KMS-11 (cell line): ENCODE measurements at regions not wholly inside any gene's neighbourhood (a gene's known extent, or its start where the extent isn't known, plus 50 kb on each side); places are given as distances from the start of the nearest gene placed in this dataset.

Source experiments
- H2AFZ ChIP-seq: fragments of 200-600 bp; sonication (generic); 2 replicates; pipeline ENCODE4 v1.6.1; 2016; ENCODE audit warnings: antibody characterized with exemption, mixed run types, low read depth
- H3K27ac ChIP-seq: fragments of 200-600 bp; sonication (generic); 2 replicates; pipeline ENCODE4 v1.6.1; 2016; ENCODE audit warnings: mild to moderate bottlenecking, mixed run types
- H3K27me3 ChIP-seq: fragments of 200-600 bp; sonication (generic); 2 replicates; pipeline ENCODE4 v1.6.1; 2017; ENCODE audit warnings: mild to moderate bottlenecking, low read depth, mixed run types, moderate library complexity; ENCODE audit not compliant: insufficient read depth
- H3K36me3 ChIP-seq: fragments of 200-600 bp; sonication (generic); 2 replicates; pipeline ENCODE4 v1.6.1; 2017; ENCODE audit warnings: mild to moderate bottlenecking, mixed run types; ENCODE audit not compliant: insufficient read depth
- H3K4me1 ChIP-seq: fragments of 200-600 bp; sonication (generic); 2 replicates; pipeline ENCODE4 v1.6.1; 2016; ENCODE audit warnings: mild to moderate bottlenecking, low read depth, mixed run types; ENCODE audit not compliant: poor library complexity, severe bottlenecking
- H3K4me2 ChIP-seq: fragments of 200-600 bp; sonication (generic); 2 replicates; pipeline ENCODE4 v1.7.0; 2016; ENCODE audit warnings: mild to moderate bottlenecking, mixed run types
- H3K4me3 ChIP-seq: fragments of 200-600 bp; sonication (generic); IDR thresholded peaks from 2 replicates; pipeline ENCODE4 v1.6.1; 2017; ENCODE audit warnings: low read depth, low read length, mixed read lengths; ENCODE audit not compliant: insufficient read depth
- H3K79me2 ChIP-seq: fragments of 200-600 bp; sonication (generic); 2 replicates; pipeline ENCODE4 v1.6.1; 2016; ENCODE audit warnings: low read depth, mixed run types; ENCODE audit not compliant: insufficient read depth
- H3K9ac ChIP-seq: fragments of 200-600 bp; sonication (generic); 2 replicates; pipeline ENCODE4 v1.6.1; 2016; ENCODE audit warnings: mild to moderate bottlenecking, mixed run types
- H4K20me1 ChIP-seq: fragments of 200-600 bp; sonication (generic); 2 replicates; pipeline ENCODE4 v1.6.1; 2016; ENCODE audit warnings: mild to moderate bottlenecking, mixed run types; ENCODE audit not compliant: insufficient read depth
- CTCF ChIP-seq: fragments of 200-600 bp; sonication (generic); conservative IDR thresholded peaks from 2 replicates; pipeline ENCODE4 v1.6.1; 2017; ENCODE audit warnings: low read depth, mild to moderate bottlenecking, antibody characterized with exemption, low read length, moderate library complexity, mixed read lengths

- no peak overlapping the region for H3K4me2 ChIP-seq
- H3K27ac ChIP-seq, result no peak overlapping the region
- TF ChIP-seq CTCF, result no peak
- no peaks in the 10 kb centered on the region for H3K36me3 ChIP-seq
- H3K79me2 ChIP-seq, result no peaks in the 10 kb centered on the region
- H3K4me3 ChIP-seq, result no peak overlapping the region
- H2AFZ ChIP-seq, result no peak overlapping the region
- H3K9ac ChIP-seq, result no peak overlapping the region
- no peaks in the 10 kb centered on the region for H3K4me1 ChIP-seq
- H4K20me1 ChIP-seq, result no peaks in the 10 kb centered on the region
- H3K27me3 ChIP-seq, result no peaks in the 10 kb centered on the region
Observed at GRCh38 chr3:193773266-193774220, 180.5 kb downstream of the OPA1 start.

DNA sequence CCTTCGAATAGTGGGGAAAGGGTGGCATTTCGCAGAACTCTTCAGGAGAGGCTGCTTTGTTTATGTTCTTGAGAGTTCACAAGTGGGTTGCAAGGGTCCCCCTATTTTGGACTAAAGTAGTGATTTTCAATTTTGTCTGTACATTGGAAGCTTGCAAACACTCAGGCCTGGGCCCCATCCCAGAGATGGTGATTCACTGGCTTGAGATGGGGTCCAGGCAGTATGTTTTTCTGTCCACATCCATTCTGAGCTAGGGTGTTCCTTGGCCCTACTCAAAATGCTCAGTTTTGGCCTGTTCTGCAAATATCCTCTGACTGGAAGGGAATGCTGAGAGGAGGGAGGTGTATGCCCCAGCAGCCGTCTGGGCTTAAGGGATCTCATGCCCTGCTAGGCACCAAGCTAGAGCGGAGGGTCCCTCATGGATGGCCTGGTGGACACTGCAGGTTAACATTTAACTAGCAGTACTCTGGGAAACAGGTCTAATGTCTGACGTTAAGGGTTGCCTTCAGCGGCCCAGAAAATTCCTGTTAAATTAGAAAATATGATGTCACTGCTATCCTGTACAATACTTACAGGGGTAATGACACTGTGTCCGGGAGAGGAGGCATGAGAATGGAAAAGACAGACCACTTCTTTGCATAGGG, 181.4 kb downstream of the OPA1 start:
- Histone ChIP-seq H3K9ac (no peak overlapping the region), H3K4me1 (no peaks in the 10 kb centered on the region), H3K27ac (no peak overlapping the region), H2AFZ (no peak overlapping the region), H3K27me3 (no peaks in the 10 kb centered on the region), H4K20me1 (no peaks in the 10 kb centered on the region), H3K4me2 (no peak overlapping the region), H3K36me3 (no peaks in the 10 kb centered on the region), H3K79me2 (no peaks in the 10 kb centered on the region), H3K4me3 (no peak overlapping the region)
- TF ChIP-seq CTCF, result no peak

DNA sequence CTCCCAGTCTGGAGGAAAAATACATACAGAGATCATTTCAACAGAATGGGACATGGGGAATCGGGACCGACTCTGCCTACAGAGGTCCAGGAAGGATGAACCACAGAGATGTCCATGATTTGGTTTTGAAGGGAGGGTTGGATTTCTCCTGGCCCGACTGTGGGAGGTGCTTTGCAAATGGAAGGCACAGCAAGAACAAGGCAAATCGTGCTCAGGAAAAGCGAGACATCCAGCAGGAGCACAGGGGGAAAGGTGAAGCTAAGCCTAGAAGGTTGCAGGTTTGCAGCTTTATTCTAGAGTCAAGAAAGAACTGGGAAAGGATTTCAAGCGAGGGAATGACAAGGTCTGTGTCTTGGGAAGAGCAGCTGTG, 181.9 kb downstream of the OPA1 start:
- H3K4me1 ChIP-seq, result no peaks in the 10 kb centered on the region
- no peak overlapping the region for H3K4me3 ChIP-seq
- no peak overlapping the region for H2AFZ ChIP-seq
- H3K79me2 ChIP-seq, result no peaks in the 10 kb centered on the region
- no peak overlapping the region for H3K27ac ChIP-seq
- no peak overlapping the region for H3K4me2 ChIP-seq
- no peaks in the 10 kb centered on the region for H3K36me3 ChIP-seq
- no peak for TF ChIP-seq CTCF
- no peaks in the 10 kb centered on the region for H4K20me1 ChIP-seq
- H3K27me3 ChIP-seq, result no peaks in the 10 kb centered on the region
- H3K9ac ChIP-seq, result no peak overlapping the region

DNA sequence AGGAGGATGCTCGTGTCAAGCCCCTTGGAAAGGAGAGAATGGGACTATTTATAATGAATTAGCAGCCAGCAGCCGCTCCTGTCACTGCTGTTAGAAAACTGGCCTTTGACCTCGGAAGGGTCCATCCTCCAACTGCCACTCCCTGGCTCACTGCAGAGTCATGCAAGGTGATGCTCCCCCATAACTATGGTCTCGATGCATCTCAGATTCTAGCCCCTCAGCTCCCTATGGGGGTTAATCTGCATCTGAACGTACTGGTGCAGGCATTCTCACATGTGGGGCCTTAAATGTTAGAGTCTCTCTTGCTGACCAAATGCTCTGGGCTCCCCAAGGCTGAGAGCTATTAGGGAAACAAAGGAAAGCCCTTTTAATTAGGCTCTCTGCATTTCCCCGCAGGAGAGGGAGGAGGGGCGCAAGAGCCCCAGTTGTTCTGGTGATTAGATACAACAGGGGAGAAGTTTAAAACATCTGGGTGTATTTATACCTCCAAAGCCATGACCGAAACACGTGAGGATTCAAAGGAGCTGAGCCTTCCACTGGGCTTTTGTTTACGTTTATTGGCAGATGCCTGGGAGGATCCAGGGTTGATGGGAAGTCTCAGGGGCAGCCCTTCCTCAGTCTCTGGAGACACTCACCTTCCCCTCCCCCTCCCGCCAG, 182.5 kb downstream of the OPA1 start:
- Histone ChIP-seq H3K27me3 (no peaks in the 10 kb centered on the region), H3K9ac (no peak overlapping the region), H3K4me3 (no peak overlapping the region), H3K36me3 (no peaks in the 10 kb centered on the region), H4K20me1 (no peaks in the 10 kb centered on the region), H3K79me2 (no peaks in the 10 kb centered on the region), H3K4me2 (no peak overlapping the region), H3K27ac (no peak overlapping the region), H3K4me1 (no peaks in the 10 kb centered on the region), H2AFZ (no peak overlapping the region)
- TF ChIP-seq CTCF, result no peak
